HEK293T (cell line): ENCODE measurements at regions not wholly inside any gene's neighbourhood (a gene's known extent, or its start where the extent isn't known, plus 50 kb on each side); places are given as distances from the start of the nearest gene placed in this dataset.

Experiments
- CTCF ChIA-PET: fragments of 350-600 bp; formaldehyde crosslinking; extraction: SDS; loops from one replicate; lab custom pipeline; 2021; ENCODE audit warnings: antibody characterized with exemption, inconsistent platforms; lab: Yijun Ruan, JAX
- POLR2A ChIA-PET: fragments of 350-600 bp; formaldehyde crosslinking; extraction: SDS; loops from one replicate; lab custom pipeline; 2020; ENCODE audit warnings: antibody characterized with exemption, inconsistent platforms; lab: Yijun Ruan, JAX
- DNase-seq: peaks from one replicate; pipeline ENCODE4 v3.0.0; 2012; ENCODE audit warnings: mixed read lengths; ENCODE audit errors: extremely low spot score
- ARNT ChIP-seq: fragments of 450-650 bp; IDR thresholded peaks from 2 replicates; pipeline ENCODE4 v1.6.1; 2017; ENCODE audit warnings: mild to moderate bottlenecking
- BHLHE40 ChIP-seq: fragments of 450-650 bp; IDR thresholded peaks from 2 replicates; pipeline ENCODE4 v1.6.1; 2016; ENCODE audit warnings: mild to moderate bottlenecking, moderate library complexity, borderline replicate concordance
- CTBP1 ChIP-seq: fragments of 450-650 bp; IDR thresholded peaks from 2 replicates; pipeline ENCODE4 v1.6.1; 2016; ENCODE audit warnings: borderline replicate concordance
- ELF4 ChIP-seq: fragments of 450-650 bp; IDR thresholded peaks from 2 replicates; pipeline ENCODE4 v1.6.1; 2017; ENCODE audit warnings: antibody characterized with exemption
- FOXA1 ChIP-seq: fragments of 450-650 bp; IDR thresholded peaks from 2 replicates; pipeline ENCODE4 v1.6.1; 2016; ENCODE audit warnings: mild to moderate bottlenecking
- FOXK2 ChIP-seq: fragments of 450-650 bp; IDR thresholded peaks from 2 replicates; pipeline ENCODE4 v1.6.1; 2016; ENCODE audit warnings: mild to moderate bottlenecking
- FOXM1 ChIP-seq: fragments of 450-650 bp; IDR thresholded peaks from 2 replicates; pipeline ENCODE4 v1.6.1; 2017; ENCODE audit warnings: mild to moderate bottlenecking, borderline replicate concordance
- HDGF ChIP-seq: fragments of 450-650 bp; IDR thresholded peaks from 2 replicates; pipeline ENCODE4 v1.6.1; 2017; ENCODE audit warnings: antibody characterized with exemption, borderline replicate concordance
- L3MBTL2 ChIP-seq: fragments of 450-650 bp; conservative IDR thresholded peaks from 2 replicates; pipeline ENCODE4 v1.6.1; 2016; ENCODE audit warnings: mild to moderate bottlenecking
- LEF1 ChIP-seq: fragments of 450-650 bp; IDR thresholded peaks from 2 replicates; pipeline ENCODE4 v1.6.1; 2017; ENCODE audit warnings: mild to moderate bottlenecking, borderline replicate concordance
- NFRKB ChIP-seq: fragments of 450-650 bp; IDR thresholded peaks from 2 replicates; pipeline ENCODE4 v1.6.1; 2016; ENCODE audit warnings: mild to moderate bottlenecking, moderate library complexity
- SP1 ChIP-seq: fragments of 450-650 bp; IDR thresholded peaks from 2 replicates; pipeline ENCODE4 v1.6.1; 2017
- SUZ12 ChIP-seq: fragments of 450-650 bp; IDR thresholded peaks from 2 replicates; pipeline ENCODE4 v1.6.1; 2016; ENCODE audit warnings: mild to moderate bottlenecking
- TARDBP ChIP-seq: fragments of 450-650 bp; IDR thresholded peaks from 2 replicates; pipeline ENCODE4 v1.6.1; 2016
- ZNF384 ChIP-seq: fragments of 450-650 bp; IDR thresholded peaks from 2 replicates; pipeline ENCODE4 v1.6.1; 2016
- TF ChIP-seq, protein P1 (sequence below): fragments of 450-650 bp; IDR thresholded peaks from 2 replicates; pipeline ENCODE4 v1.6.1; 2016

DNA sequence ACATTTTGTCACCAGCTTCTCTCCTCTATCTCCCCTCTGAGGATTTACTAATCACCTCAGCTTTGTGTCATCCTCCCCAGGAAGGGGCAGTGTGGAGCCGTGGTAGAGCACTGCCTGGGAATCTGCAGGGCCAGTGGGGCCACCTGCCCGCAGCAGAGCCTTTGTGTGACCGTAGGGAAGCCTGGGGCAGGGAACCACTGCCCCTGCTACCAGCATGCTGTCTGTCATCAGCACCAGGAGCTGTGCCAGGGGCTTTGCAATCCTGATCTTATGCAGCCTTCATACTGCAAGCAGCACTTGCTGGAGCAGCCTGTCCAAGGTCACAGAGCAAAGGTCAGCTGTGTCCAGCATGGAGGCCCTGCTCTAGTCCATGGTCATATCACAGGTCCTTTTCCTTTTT lies 170.2 kb upstream of the IL12A start:
- ChIA-PET POLR2A (no interaction called here), CTCF (interaction anchor here (0.6 to 2.1 kb wide), 4 partner anchors 10 to 152 kb away, joined by 3 to 6 read pairs (median 4); no protein-coding TSS in a partner anchor)
- no peak for DNase-seq
- TF ChIP-seq FOXK2: no peak
- TF ChIP-seq ARNT: no peak
- TF ChIP-seq FOXM1: no peak
- TF ChIP-seq NFRKB: no peak
- TF ChIP-seq L3MBTL2: no peak
- TF ChIP-seq SUZ12: no peak
- no peak for TF ChIP-seq ELF4
- TF ChIP-seq LEF1: no peak
- TF ChIP-seq HDGF: no peak

DNA sequence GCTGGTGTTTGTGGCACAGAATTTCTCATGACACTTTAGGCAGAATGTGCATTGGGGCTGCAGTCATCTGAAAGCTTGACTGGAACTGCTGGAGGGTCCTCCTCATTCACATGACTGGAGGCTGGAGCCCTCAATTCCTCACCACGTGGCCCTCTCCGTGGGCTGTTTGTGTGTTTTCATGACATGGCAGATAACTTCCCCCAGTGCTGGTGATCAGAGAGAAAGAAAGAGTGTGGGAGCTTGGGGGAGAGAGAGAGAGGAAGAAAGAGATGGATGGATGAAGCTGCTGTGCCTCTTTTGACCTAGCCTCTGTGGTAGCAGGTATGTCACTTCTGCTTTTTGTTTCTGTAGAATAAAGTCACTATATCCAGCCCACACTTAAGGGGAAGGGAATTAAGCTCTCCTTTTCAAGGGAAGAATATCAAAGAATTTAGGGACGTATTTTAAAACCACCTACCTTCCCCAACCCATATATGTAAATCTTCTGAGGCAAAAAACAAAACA lies 169.6 kb upstream of the IL12A start:
- POLR2A ChIA-PET: no interaction called here
- CTCF ChIA-PET: interaction anchor here (1.6 to 1.8 kb wide), 2 partner anchors 9 to 66 kb away, joined by 4 to 5 read pairs; no protein-coding TSS in a partner anchor
- TF ChIP-seq FOXA1 (no peak), ZNF384 (no peak), HDGF (no peak), CTBP1 (no peak), ARNT (no peak), BHLHE40 (no peak), ELF4 (no peak), LEF1 (no peak), L3MBTL2 (no peak), SP1 (no peak), TARDBP (no peak), FOXK2 (no peak), FOXM1 (no peak), SUZ12 (no peak)
- TF ChIP-seq, protein P1, sequence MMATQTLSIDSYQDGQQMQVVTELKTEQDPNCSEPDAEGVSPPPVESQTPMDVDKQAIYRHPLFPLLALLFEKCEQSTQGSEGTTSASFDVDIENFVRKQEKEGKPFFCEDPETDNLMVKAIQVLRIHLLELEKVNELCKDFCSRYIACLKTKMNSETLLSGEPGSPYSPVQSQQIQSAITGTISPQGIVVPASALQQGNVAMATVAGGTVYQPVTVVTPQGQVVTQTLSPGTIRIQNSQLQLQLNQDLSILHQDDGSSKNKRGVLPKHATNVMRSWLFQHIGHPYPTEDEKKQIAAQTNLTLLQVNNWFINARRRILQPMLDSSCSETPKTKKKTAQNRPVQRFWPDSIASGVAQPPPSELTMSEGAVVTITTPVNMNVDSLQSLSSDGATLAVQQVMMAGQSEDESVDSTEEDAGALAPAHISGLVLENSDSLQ: no peak
- DNase-seq: no peak

DNA sequence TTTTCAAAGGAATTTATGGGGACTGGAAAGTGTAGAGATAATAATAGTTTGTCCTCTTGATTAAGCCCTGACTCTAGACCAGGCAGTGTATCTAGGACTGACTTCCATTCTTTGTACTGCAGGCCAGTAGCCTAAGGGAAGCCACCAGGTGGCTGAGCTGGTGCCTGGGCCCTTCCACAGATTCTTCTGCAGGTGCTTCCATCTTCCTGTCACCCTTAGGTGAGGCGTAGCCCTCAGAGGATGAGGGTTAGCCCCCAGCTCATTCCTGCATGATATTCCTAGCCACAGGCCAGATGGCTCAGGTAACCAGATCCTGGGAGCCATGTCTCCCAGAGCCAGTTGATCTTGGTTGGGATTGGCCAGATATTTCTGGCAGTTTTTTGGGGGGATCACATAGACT lies 169.0 kb upstream of the IL12A start:
- no peak for DNase-seq
- ChIA-PET CTCF (interaction anchor here (1.6 kb wide), 1 partner anchor 9 kb away, joined by 4 read pairs; no protein-coding TSS in a partner anchor), POLR2A (no interaction called here)
- no peak for TF ChIP-seq L3MBTL2
- no peak for TF ChIP-seq TARDBP
- TF ChIP-seq, protein P1: no peak
- TF ChIP-seq CTBP1: no peak
- TF ChIP-seq ARNT: no peak
- TF ChIP-seq ELF4: no peak
- TF ChIP-seq SUZ12: no peak
- no peak for TF ChIP-seq LEF1
- no peak for TF ChIP-seq ZNF384
- no peak for TF ChIP-seq FOXK2
- no peak for TF ChIP-seq NFRKB
- TF ChIP-seq HDGF: no peak

DNA sequence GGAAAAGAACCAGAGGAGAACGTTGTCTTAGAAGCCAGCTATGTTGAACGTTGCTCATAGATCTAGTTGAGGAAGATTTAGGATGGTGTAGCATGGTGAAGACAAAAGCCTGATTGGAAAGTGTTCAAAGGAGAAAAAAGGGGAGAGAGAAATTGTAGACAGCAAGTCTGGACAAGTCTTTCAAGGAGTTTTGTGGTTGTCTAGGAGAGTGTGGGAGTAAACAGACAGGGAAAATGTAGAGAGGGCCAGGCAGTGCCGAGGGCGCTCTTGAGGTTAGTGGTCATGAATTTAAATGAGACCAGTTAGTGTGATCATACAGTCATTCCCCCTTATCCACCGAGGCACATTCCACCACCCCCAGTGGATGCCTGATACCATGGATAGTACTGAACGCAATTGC lies 167.5 kb upstream of the IL12A start:
- ChIA-PET CTCF (no interaction called here), POLR2A (no interaction called here)
- no peak for TF ChIP-seq SP1
- TF ChIP-seq LEF1: no peak
- TF ChIP-seq, protein P1: no peak
- no peak for TF ChIP-seq TARDBP
- TF ChIP-seq BHLHE40: no peak
- TF ChIP-seq FOXA1: no peak
- TF ChIP-seq FOXM1: no peak
- TF ChIP-seq FOXK2: no peak
- no peak for TF ChIP-seq SUZ12
- no peak for TF ChIP-seq NFRKB
- no peak for TF ChIP-seq ZNF384
- TF ChIP-seq L3MBTL2: no peak
- no peak for TF ChIP-seq ARNT
- no peak for TF ChIP-seq HDGF
- no peak for DNase-seq

DNA sequence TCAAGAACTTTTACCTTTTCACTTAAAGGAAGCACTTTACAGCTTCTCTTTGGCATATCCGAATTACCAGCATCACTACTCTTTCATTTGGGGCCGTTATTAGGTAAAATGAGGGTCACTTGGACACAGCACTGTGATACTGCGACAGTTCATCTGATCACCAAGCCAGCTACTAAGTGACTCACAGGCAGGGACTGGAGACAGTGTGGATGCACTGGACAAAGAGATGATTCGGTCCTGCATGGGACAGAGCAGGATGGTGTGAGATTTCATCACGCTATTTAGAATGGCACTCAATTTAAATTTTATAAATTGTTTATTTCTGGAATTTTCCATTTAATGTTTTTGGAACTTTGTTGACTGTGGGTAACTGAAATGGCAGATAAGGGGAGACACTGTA lies 166.9 kb upstream of the IL12A start:
- TF ChIP-seq ELF4 (no peak), LEF1 (no peak), FOXK2 (no peak), FOXM1 (no peak), SP1 (no peak), FOXA1 (no peak), ZNF384 (no peak), TARDBP (no peak), NFRKB (no peak), CTBP1 (no peak), ARNT (no peak), SUZ12 (no peak), HDGF (no peak), BHLHE40 (no peak), L3MBTL2 (no peak)
- TF ChIP-seq, protein P1: no peak
- CTCF ChIA-PET: no interaction called here
- DNase-seq: no peak
- POLR2A ChIA-PET: no interaction called here
